HG03565 (cell line): ENCODE measurements at regions not wholly inside any gene's neighbourhood (a gene's known extent, or its start where the extent isn't known, plus 50 kb on each side); places are given as distances from the start of the nearest gene placed in this dataset.

ENCODE experiments used
- ATAC-seq: cut with Tn5 transposase; IDR thresholded peaks from one replicate; pipeline ENCODE4 v1.9.1; 2021; ENCODE audit warnings: mild to moderate bottlenecking, moderate library complexity; ENCODE audit not compliant: unreplicated experiment

GRCh38 chr15:62566248-62566647 lies 401.2 kb upstream of the C2CD4B start:
- ATAC-seq = no peak

- ATAC-seq = no peak
Observed at GRCh38 chr15:62567501-62567900, 402.4 kb upstream of the C2CD4B start.

- no peak for ATAC-seq
Observed at GRCh38 chr15:62568004-62568403, 402.9 kb upstream of the C2CD4B start.

- ATAC-seq = no peak
Observed at GRCh38 chr15:62568702-62569101, 403.6 kb upstream of the C2CD4B start.

GRCh38 chr15:62569460-62570404 lies 404.6 kb upstream of the C2CD4B start:
- ATAC-seq = no peak

GRCh38 chr15:62570405-62570783 lies 405.3 kb upstream of the C2CD4B start:
- ATAC-seq = no peak

DNA sequence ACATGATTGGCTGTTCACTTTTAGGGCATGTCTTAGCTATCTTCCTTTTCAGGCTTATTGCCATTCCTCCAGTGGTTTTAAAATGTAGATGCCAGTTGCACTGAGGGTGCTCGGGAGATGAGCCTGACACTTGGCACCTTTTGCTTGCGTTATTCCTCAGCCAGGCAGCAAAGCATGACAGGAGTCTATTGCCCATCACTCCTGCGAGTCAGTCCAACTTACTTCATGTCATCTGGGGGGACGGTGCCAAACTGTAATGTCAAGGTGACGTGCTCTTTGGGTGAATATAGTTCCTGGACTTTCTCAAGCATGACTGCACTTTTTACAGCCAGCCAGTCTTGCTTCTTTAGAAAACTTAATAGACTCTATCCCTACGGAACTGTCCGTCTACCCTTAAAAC lies 406.0 kb upstream of the C2CD4B start:
- ATAC-seq = no peak

- ATAC-seq = no peak
Observed at GRCh38 chr15:62572797-62573196, 407.7 kb upstream of the C2CD4B start.

DNA sequence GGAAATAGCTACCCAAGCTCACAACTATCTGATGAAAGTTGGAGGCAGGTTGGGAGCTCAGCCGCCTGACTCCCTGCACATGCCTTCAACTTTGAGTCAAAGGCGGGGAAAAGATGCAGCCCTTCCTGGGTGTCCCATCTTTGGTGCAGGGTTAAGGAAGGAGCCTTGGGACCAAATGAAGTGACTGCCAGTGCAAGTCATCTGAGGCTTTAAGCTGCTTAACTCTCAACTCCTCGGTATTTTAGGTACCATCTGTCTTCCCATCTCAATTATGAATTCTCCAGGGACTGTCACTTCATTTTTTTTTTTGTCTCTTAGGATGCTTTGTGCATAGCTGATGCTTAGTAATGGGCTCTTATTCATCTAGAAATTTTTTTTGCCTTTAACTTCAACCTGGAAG lies 408.8 kb upstream of the C2CD4B start:
- no peak for ATAC-seq

DNA sequence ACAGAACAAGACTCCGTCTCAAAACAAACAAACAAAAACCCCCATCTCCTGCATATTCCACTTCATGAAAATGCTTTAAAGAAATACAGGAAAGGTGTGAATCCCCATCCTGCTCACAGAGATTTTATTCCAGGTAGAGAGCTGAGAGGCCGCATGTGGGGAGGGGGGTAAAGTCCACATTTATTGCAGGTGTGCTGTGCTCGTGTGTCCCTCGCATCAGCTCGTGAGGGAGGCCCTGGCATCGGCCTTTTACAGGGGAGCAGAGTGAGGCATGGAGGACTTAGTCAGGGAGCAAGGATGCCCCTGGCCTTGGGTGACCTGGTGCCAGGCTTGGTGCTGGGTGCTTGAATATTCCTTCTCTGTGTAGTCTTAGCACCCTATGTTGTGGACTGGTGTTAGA lies 413.5 kb upstream of the C2CD4B start:
- no peak for ATAC-seq

DNA sequence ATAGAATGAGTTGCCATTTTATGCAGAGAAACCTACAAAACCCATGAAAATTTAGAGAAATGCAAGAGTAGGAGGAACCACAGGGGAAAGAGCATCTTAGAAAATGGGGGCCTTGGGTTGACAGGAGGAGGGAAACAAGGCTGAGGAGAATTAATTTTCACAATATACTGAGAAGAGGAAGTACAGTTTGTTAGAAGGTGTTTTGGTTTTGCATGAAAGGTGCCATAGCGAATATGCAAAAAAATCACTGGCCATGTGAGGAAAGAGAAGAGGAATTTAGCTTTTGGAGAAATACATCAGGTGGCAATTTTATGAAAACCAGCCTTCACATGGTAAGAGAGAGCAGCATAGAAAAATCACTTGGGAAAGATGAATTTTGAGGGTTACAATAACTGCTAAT lies 413.9 kb upstream of the C2CD4B start:
- ATAC-seq = no peak

DNA sequence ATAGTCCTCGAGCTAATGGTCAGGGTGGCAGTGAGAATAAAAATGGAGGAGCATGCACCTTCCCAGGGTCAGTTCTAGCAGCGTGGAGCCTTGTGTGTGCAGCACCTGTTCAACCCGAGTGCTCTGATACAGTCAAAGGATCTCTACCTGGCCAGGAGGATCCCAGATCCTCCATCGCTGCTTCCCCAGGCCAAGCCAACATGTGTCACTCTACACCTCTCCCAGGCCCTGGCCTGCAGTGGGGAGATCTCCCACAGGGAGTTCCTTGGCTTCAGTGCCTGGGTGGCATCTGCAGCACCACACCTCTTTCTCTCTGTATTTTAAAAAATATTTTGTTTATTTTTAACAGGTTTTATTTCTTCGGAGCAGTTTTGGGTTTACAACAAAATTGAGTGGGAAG lies 414.8 kb upstream of the C2CD4B start:
- ATAC-seq = no peak

DNA sequence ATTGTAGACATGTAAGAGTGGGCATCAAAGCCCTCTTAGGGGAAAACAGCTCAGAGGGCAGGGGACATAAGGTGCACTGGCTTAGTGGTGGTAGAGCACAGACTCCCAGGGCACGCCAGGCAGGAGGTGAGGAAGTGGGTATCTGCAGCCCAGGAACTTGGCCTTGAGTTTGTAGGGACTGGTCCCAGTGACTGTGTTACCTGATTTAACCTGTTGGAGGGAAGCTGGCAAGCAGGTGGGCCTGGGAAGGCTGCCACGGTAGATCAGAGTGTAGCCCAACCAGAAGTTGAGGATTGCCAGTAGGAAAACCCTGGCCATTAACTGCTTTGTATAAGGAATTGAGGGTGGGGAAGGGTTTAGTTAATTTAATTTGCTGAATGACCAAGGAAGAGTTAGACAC lies 417.5 kb upstream of the C2CD4B start:
- ATAC-seq = no peak

DNA sequence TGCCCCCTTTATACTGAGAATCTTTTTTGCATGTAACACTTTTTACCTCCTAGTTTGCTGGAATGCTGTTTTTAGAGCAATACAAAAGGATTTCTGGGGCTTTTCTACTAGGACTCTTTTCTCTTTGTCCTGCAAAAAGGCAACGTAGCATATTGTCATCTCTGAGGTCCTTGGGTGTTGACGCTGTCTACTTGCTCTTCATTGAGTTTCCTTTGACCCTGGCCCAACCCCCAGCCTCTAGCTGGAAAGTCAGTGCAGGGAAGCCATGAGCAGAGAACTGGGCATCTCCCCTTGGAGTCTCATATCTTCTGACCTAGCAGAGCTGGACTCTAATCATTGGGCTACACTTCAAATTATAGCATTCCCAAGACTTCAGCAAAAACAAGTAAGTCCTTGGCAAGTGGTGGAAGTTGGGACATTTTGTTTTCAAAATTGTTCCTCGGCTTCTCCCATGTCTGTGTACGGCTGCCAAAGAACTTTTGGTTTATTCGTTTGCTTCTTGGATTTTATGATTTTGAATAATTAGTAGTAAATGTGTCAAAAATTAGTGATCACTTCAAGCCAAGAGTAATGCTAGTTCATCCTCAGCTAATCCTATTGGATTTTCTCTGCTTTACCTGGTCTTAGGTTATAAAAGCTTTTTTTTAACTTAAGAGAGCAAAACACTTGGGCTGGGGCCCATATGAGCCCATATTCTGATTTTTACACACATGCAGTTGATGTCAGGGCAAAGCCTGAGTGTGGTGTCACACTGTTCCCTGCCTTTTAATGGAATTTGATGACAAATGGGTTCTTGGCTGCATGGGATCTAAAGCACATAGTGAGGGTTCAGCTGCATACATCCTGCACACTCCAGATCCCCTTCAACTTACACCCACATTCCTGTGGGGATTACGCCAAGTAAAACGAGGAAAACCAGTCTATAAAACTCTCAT lies 419.5 kb upstream of the C2CD4B start:
- ATAC-seq = no peak

DNA sequence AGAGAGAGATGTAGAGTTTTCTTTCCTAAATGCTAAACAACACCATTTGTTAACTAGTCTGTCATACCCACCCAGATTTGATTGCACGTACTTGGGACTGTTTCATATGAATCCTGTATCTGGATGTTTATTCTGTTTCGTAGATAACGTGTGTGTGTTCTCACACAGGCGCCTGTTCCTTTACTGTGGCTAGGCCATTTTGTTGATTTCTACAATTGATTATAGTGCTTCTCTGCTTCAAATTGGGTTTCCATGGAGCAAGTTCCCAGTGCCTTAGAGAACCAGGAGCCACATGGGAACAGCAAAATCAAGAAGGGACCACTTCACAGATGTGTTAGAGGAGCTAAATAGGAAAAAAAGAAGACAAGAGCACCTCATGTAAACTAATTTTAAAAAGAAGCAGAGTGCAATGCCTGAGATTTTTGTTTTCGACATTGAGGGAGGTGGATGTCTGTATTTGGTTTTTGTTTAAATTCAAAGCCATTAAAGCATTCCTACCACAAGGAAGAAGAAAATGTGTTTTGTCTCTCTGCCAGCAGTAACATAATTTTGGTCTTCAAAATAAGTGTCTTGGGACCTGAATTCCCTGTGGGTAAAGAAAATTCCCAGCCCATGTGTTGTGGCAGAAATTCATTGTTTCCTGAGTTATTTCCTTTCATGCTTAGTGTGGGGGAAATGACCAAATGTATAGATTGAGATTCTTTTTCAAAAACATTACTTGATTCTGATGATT lies 424.0 kb upstream of the C2CD4B start:
- ATAC-seq = no peak

DNA sequence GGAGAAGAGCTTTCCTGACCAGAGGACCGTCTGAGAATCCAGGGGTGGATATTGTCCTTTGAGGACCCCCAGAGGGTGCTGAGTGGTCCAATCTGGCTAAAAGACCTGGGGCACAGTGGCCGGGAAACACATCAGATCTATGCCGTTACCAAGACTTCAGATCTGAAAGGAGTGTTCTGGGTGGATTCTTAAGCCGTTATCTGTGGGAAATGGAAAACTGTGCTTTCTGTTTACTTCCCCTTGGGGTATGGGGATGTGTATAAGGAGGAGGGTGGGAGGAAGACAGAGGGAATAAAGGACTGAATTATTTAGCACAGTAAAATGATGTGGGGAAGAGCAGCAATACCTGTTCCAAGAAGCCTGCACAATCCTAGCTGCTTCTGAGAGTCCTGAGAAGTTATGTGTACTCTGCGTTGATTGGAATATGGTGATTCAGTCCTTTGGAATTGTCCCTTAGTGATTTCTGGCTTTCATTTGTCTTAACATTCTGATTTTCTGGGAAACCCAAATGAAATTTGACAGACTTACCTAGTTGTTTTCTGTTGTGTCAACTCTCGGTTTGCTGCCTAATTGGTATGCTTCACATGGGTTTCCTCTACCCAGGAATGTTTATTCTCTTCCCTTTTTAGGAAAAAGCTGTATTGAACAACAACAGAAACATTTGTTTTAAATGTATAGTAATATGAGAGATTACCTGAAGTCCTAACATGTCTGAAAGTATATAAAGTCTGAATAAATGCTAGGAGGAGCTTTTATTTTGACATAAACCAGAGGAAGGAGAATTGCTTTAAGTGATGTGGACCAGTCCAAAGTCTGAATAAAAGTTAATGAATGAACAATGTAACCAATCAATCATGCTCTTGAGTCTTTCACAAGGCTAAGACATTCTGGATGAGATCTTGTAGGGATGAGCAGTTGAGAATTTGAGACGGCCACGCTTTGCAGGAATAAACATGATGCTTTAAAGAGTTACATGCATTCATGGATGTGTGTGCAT lies 427.1 kb upstream of the C2CD4B start:
- no peak for ATAC-seq

DNA sequence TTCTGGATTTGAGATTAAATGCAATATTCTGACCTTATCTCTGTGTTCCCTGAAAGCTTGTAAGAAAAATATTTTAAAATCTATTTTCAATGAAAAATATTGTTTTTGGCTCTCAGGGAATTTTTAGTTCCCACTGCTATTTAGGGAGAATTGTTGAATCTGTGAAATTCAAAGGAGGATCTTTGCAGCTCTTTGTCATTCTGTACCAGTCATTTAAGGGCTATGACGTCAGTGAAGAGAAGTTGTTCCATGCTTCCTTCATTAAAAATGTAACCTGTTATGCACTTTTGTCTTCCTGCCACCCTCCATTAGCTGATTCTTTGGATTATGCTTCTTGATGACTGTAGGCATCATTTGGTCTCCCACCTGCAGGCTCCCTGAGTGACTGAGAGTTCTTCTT lies 427.8 kb upstream of the C2CD4B start:
- no peak for ATAC-seq

DNA sequence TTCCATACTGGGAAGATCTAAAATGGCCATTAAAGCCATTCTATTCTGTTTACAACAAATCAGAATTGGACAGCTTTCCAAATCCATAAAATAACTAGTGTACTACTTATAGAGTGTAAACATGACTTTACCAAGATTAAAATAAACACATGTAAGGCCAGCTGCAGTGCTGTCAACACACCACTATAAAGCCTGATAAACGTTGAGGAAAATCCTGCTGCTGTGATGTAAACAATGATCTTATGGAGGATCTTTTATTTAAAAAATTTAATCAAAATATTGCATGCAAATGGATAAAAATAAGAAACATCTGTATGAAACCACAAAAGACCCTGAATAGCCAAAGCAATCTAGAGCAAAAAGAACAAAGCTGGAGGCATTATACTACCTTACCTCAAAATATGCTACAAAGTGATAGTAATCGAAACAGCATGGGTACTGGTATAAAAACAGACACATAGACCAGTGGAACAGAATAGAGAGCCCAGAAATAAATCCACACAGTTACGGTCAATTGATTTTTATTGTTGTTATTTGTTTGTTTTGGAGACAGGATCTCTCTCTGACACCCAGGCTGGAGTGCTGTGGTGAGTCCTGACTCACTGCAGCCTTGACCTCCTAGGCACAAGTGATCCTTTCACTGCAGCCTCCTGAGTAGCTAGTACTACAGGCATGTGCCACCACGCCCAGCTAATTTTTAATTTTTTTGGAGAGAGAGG lies 428.8 kb upstream of the C2CD4B start:
- ATAC-seq = no peak

- no peak for ATAC-seq
Observed at GRCh38 chr15:62598217-62598616, 433.1 kb upstream of the C2CD4B start.
